Right forelimb (tissue), 1 donor: ENCODE measurements at regions not wholly inside any gene's neighbourhood (a gene's known extent, or its start where the extent isn't known, plus 50 kb on each side); places are given as distances from the start of the nearest gene placed in this dataset.
A peak's percentile ranks its signal among the peaks of the same experiment; 100 is the strongest.
"Not testable (repeated sequence)": the region's sequence is repeated elsewhere in the genome, so short reads cannot be mapped to it uniquely, and the experiment has no call there.

Source experiments
- DNase-seq: peaks from one replicate; pipeline ENCODE4 v3.0.0-alpha.2; 2018

- no peak for DNase-seq
Observed at GRCh38 chr6:9233226-9233625, 797.9 kb upstream of the SLC35B3 start.

- DNase-seq: no peak
Observed at GRCh38 chr6:9225441-9225871, 790.1 kb upstream of the SLC35B3 start.

GRCh38 chr6:9224539-9224938, 789.2 kb upstream of the SLC35B3 start:
- DNase-seq: no peak

- not testable (repeated sequence) for DNase-seq
Observed at GRCh38 chr6:9213717-9214116, 778.4 kb upstream of the SLC35B3 start.

- DNase-seq: no peak
Observed at GRCh38 chr6:9208966-9209365, 773.6 kb upstream of the SLC35B3 start.

GRCh38 chr6:9205645-9206044, 770.3 kb upstream of the SLC35B3 start:
- DNase-seq: no peak

GRCh38 chr6:9204171-9204570, 768.8 kb upstream of the SLC35B3 start:
- DNase-seq: no peak

GRCh38 chr6:9200712-9201111, 765.4 kb upstream of the SLC35B3 start:
- DNase-seq: no peak

- DNase-seq: no peak
Observed at GRCh38 chr6:9197726-9198125, 762.4 kb upstream of the SLC35B3 start.

GRCh38 chr6:9195322-9195721, 760.0 kb upstream of the SLC35B3 start:
- no peak for DNase-seq

- DNase-seq: no peak
Observed at GRCh38 chr6:9192405-9192909, 757.1 kb upstream of the SLC35B3 start.

GRCh38 chr6:9186148-9186547, 750.8 kb upstream of the SLC35B3 start:
- no peak for DNase-seq

GRCh38 chr6:9178071-9178470, 742.7 kb upstream of the SLC35B3 start:
- DNase-seq: no peak

GRCh38 chr6:9173229-9173628, 737.9 kb upstream of the SLC35B3 start:
- DNase-seq: no peak

- no peak for DNase-seq
Observed at GRCh38 chr6:9172096-9172495, 736.8 kb upstream of the SLC35B3 start.

GRCh38 chr6:9168669-9169068, 733.3 kb upstream of the SLC35B3 start:
- DNase-seq: no peak

GRCh38 chr6:9161731-9162130, 726.4 kb upstream of the SLC35B3 start:
- no peak for DNase-seq

- no peak for DNase-seq
Observed at GRCh38 chr6:9159051-9159450, 723.7 kb upstream of the SLC35B3 start.

GRCh38 chr6:9155836-9156235, 720.5 kb upstream of the SLC35B3 start:
- DNase-seq: no peak

GRCh38 chr6:9143140-9143539, 707.8 kb upstream of the SLC35B3 start:
- DNase-seq: no peak

- no peak for DNase-seq
Observed at GRCh38 chr6:9140951-9141460, 705.7 kb upstream of the SLC35B3 start.

- peak; percentile 51 for DNase-seq
Observed at GRCh38 chr6:9140172-9140571, 704.8 kb upstream of the SLC35B3 start.

GRCh38 chr6:9139746-9140145, 704.4 kb upstream of the SLC35B3 start:
- no peak for DNase-seq

- no peak for DNase-seq
Observed at GRCh38 chr6:9138936-9139335, 703.6 kb upstream of the SLC35B3 start.

- DNase-seq: no peak
Observed at GRCh38 chr6:9136141-9136822, 700.9 kb upstream of the SLC35B3 start.
